ENCODE measurements at regions not wholly inside any gene's neighbourhood (a gene's known extent, or its start where the extent isn't known, plus 50 kb on each side); places are given as distances from the start of the nearest gene placed in this dataset.

- CTCF ChIA-PET = interaction anchor here (0.6 to 0.9 kb wide), 2 partner anchors 72 to 201 kb away, joined by 3 to 6 read pairs; no protein-coding TSS in a partner anchor
Observed at GRCh38 chr4:121534187-121534586, 153.4 kb upstream of the QRFPR start.

GRCh38 chr4:121526509-121526908 is 145.7 kb upstream of the QRFPR start:
- H3K27me3 Mint-ChIP-seq (ENCODE audit: insufficient read depth, unreplicated experiment) = no peaks in the 10 kb centered on the region
- H3K4me3 Mint-ChIP-seq (ENCODE audit: unreplicated experiment) = no peak overlapping the region
- no peak for DNase-seq (ENCODE audit: unreplicated experiment)
- H3K4me1 Mint-ChIP-seq (ENCODE audit: insufficient read depth, unreplicated experiment) = no peaks in the 10 kb centered on the region
- no peaks in the 10 kb centered on the region for H3K9me3 Mint-ChIP-seq (ENCODE audit: unreplicated experiment)
- no peak for TF ChIP-seq CTCF (IDR thresholded peaks at IDR 0.05; ENCODE audit: unreplicated experiment)
- H3K36me3 Mint-ChIP-seq (ENCODE audit: insufficient read depth, unreplicated experiment) = no peaks in the 10 kb centered on the region
- intact Hi-C loops (cut with micrococcal nuclease) = no loop called here
- ChIA-PET CTCF (no interaction called here), POLR2A (no interaction called here)
- no peak overlapping the region for H3K27ac Mint-ChIP-seq (ENCODE audit: low read depth, unreplicated experiment)
- BruUV-seq (replicated peaks) = no TSS peak

More at GRCh38 chr4:121534187-121534586, 153.4 kb upstream of the QRFPR start:
- Mint-ChIP-seq H3K27ac (ENCODE audit: low read depth, unreplicated experiment) (no peak overlapping the region), H3K9me3 (ENCODE audit: unreplicated experiment) (no peaks in the 10 kb centered on the region), H3K4me3 (ENCODE audit: unreplicated experiment) (no peak overlapping the region), H3K27me3 (ENCODE audit: insufficient read depth, unreplicated experiment) (no peaks in the 10 kb centered on the region), H3K4me1 (ENCODE audit: insufficient read depth, unreplicated experiment) (no peaks in the 10 kb centered on the region), H3K36me3 (ENCODE audit: insufficient read depth, unreplicated experiment) (no peaks in the 10 kb centered on the region)
- DNase-seq (ENCODE audit: unreplicated experiment) = no peak
- intact Hi-C loops (cut with micrococcal nuclease) = no loop called here
- no TSS peak for BruUV-seq (replicated peaks)
- POLR2A ChIA-PET = interaction anchor here (1.4 kb wide), 1 partner anchor 12 kb away, joined by 3 read pairs; no protein-coding TSS in a partner anchor
- no peak for TF ChIP-seq CTCF (IDR thresholded peaks at IDR 0.05; ENCODE audit: unreplicated experiment)

GRCh38 chr4:121519236-121519838 is 138.5 kb upstream of the QRFPR start:
- intact Hi-C loops (cut with micrococcal nuclease) = no loop called here
- Mint-ChIP-seq H3K4me1 (ENCODE audit: insufficient read depth, unreplicated experiment) (no peaks in the 10 kb centered on the region), H3K27ac (ENCODE audit: low read depth, unreplicated experiment) (no peak overlapping the region), H3K27me3 (ENCODE audit: insufficient read depth, unreplicated experiment) (no peaks in the 10 kb centered on the region), H3K9me3 (ENCODE audit: unreplicated experiment) (no peaks in the 10 kb centered on the region), H3K36me3 (ENCODE audit: insufficient read depth, unreplicated experiment) (no peaks in the 10 kb centered on the region), H3K4me3 (ENCODE audit: unreplicated experiment) (no peak overlapping the region)
- ChIA-PET POLR2A (no interaction called here), CTCF (interaction anchor here (0.9 kb wide), 1 partner anchor 268 kb away, joined by 3 read pairs; no protein-coding TSS in a partner anchor)
- TF ChIP-seq CTCF (IDR thresholded peaks at IDR 0.05; ENCODE audit: unreplicated experiment) = no peak
- no peak for DNase-seq (ENCODE audit: unreplicated experiment)
- BruUV-seq (replicated peaks) = no TSS peak

GRCh38 chr4:121517241-121517640 is 136.4 kb upstream of the QRFPR start:
- intact Hi-C loops (cut with micrococcal nuclease) = no loop called here
- no peaks in the 10 kb centered on the region for H3K27me3 Mint-ChIP-seq (ENCODE audit: insufficient read depth, unreplicated experiment)

More at GRCh38 chr4:121517241-121517640, 136.4 kb upstream of the QRFPR start:
- TF ChIP-seq CTCF (IDR thresholded peaks at IDR 0.05; ENCODE audit: unreplicated experiment) = no peak
- Mint-ChIP-seq H3K4me1 (ENCODE audit: insufficient read depth, unreplicated experiment) (no peaks in the 10 kb centered on the region), H3K27ac (ENCODE audit: low read depth, unreplicated experiment) (no peak overlapping the region), H3K4me3 (ENCODE audit: unreplicated experiment) (no peak overlapping the region), H3K36me3 (ENCODE audit: insufficient read depth, unreplicated experiment) (no peaks in the 10 kb centered on the region), H3K9me3 (ENCODE audit: unreplicated experiment) (no peaks in the 10 kb centered on the region)
- no TSS peak for BruUV-seq (replicated peaks)
- POLR2A ChIA-PET = no interaction called here
- CTCF ChIA-PET = no interaction called here
- DNase-seq (ENCODE audit: unreplicated experiment) = no peak

Measured in MCF 10A (cell line).